NCI-H1105 treated with DMSO at 0.1 percent for 48 hours (cell line): ENCODE measurements at regions not wholly inside any gene's neighbourhood (a gene's known extent, or its start where the extent isn't known, plus 50 kb on each side); places are given as distances from the start of the nearest gene placed in this dataset.

Experiments used
- DNase-seq: peaks from one replicate; lab custom pipeline; 2025; lab: John Stamatoyannopoulos, UW

DNA sequence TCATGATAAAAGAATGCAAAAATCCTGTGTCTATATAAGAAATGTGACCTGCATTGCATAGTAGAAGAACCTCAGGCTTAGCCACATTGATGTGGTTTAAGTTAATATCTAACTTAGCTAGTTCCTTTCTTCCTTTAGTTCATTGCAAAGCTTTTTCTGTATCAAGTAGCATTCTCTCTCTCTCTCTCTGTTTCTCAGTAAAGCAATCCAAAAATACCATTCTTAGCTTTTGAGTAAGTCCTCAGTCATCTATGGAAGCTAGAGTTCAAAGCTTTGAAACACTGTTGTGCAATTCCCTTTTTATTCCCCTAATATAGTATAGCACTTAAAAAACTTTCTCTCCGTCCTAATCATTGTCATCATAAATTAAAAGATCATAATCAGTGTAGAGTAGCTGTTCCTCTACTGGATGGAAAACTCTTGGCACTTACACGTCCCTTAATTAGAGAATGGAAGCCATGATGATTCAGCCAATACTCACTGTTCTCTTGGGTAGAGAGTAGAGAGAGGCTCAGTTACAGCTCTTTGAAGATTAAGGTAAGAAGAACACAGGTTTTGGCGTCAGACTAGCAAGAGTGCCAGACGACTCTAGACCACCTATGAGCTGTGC, 350.3 kb upstream of the LYPLAL1 start:
- no peak for DNase-seq

DNA sequence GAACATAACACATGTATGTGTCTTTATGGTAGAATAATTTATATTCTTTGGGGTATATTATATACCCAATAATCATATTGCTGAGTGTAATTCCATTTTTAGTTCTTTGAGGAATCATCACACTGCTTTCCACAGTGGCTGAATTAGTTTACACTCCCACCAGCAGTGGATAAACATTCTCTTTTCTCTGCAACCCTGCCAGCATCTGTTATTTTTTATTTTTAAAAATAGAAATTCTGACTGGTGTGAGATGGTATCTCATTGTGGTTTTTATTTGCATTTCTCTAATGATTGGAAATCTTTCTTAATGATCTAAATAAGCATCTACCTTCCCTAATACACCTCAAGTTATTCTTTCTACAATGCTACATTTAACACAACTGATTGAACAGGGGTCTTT, 346.2 kb upstream of the LYPLAL1 start:
- DNase-seq, result no peak

DNA sequence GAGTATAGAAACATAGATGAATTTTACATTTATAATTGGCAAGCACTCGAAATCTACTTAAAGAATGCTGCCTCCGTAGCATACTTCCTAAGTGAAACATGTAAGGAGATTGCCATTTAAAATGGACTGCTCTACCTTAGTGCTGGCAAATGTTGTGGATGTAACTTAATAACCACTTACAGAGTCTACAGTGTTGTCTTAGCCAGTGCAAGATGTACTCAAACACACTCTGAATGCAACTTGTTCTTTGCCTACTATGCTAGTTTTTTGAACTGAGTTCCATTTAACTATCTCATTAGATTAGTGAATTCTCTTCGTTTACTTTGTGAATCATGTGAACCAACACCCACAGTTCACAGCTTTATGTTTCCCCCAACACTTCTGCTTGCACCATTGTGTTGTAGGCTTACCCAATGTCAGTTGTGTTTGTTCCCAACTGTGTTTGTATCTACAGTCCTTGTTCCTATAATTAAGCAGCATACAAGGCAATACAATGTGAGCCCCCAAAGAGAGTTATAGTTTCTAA, 345.5 kb upstream of the LYPLAL1 start:
- no peak for DNase-seq

DNA sequence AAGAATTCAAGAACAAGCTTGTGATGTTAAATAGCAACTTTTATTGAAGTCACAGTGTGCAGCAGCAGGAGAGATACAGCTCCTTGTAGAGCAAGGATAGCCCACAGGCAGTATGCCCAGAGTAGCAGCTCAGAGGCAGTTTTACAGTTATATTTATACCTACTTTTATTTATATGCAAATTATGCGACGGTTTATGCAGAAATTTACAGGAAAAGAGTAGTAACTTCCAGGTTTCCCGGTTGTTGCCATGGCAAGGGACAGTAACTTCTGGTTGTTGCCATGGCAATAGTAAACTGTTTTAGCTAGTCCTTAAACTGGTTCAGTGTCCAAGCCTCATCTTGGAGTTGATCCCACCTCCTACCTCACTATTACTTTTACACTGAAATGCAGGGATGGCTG, 344.6 kb upstream of the LYPLAL1 start:
- DNase-seq, result no peak

DNA sequence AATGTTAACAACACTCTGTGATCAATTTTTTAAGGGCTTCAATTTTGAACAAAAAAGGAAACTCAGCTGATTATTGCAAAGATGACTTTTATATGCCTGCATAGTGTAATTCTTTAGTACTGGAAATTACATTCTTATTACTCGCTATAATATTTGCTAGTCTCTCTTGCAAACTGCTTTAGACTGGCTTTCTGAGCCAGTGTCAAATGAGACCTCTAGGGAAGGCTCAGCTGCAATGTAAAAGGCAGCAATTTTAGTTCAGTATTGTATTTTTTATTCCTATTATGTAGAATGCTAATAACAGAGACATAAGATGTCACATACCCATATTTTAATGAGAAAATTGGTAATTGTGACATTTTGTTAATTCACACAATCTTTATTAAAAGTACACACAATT, 338.1 kb upstream of the LYPLAL1 start:
- no peak for DNase-seq

DNA sequence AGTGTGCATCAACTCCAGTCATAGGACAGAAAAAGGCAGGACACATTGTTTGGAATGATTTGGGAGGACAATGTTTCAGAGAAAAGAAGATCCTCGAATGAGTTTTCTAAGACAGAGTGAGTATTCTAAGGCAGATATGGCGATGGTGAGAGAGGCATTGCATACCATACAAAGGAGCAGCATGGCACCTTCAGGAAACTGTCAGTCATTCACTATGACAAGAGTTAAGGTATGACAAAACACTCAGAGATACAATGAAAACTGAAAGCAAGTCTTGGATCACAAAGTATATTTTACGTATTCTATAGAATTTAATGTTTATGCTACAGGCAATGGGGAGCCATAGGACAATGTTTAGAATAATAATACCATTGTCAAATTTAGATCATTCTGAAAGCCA, 337.4 kb upstream of the LYPLAL1 start:
- no peak for DNase-seq

DNA sequence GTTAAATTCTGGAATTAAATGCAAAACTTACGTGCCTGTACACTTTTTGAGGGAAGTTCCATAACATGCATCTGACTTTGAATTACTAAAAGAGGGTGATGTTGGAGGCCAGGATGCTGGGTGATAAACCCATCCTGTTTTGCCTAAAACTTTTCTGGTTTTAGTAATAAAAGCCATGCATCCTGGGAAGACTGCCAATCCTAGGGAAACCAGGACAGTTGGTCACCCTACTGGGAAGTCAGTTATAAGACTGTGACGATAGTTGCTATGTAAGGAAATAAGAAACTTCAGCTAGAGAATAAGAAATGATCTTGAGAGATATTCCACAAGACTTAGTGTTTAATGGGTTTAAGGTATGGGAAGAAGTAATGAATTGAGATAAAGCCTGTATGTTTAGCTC, 336.6 kb upstream of the LYPLAL1 start:
- DNase-seq, result no peak

DNA sequence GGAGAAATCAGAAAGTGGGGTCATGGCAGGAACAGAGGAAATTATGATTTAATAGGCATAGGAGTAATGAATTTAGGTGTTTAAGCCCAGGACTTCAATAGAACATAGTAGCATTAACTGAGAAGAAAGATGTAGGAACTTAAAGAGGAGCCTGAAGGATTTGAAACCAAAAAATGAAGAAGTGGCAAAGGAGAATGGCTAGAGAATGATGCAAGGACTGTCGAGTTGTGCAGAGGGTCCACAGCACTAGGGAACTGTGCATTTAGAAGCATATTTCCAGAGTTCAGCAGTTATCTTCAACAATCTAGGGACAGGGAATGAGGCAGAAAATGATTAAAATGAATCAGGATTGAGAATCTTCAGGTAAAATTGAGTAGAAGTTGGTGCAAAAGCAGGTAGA, 328.1 kb upstream of the LYPLAL1 start:
- DNase-seq, result no peak

DNA sequence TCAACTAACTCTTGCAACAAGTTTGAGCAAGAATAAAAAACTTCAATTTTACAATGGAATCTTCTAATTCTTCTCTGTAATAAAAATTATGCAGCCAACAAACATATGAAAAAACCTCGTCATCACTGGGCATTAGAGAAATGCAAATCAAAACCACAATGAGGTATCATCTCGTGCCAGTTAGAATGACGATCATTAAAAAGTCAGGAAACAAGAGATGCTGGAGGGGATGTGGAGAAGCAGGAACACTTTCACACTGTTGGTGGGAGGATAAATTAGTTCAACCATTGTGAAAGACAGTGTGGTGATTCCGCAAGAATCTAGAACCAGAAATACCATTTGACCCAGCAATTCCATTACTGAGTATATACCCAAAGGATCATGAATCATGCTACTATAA, 327.5 kb upstream of the LYPLAL1 start:
- DNase-seq, result no peak

DNA sequence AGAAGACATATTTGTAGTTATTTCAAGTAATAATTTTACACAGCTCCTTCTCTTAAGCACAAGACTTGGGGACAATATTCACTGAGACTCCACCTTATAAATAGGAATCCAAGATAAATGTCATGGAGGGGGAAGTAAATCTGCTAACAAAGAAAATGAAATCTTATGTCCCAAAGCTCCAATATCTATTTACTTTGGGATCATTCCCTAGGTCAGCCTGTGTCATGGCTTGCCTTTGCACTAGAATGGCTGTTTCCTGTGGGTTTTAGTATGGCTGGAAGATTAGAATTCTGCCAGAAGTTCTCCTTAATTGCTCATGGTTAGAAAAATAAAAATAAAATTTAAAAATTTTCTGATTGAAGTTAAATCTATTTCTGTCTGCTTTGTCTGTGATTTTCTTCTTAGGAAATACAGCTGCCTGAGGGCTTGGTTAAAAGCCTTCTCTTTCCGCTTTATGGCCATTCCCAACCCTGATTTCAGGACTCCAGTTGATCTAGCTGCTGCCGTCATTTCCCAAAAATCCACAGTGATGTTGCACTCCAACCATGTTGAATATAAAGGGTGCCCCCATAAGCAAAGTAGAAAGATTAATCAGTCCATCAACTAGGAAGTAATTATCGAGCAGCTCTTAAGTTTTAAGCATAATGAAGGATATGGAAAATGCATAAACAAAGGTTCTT, 326.4 kb upstream of the LYPLAL1 start:
- DNase-seq, result no peak

DNA sequence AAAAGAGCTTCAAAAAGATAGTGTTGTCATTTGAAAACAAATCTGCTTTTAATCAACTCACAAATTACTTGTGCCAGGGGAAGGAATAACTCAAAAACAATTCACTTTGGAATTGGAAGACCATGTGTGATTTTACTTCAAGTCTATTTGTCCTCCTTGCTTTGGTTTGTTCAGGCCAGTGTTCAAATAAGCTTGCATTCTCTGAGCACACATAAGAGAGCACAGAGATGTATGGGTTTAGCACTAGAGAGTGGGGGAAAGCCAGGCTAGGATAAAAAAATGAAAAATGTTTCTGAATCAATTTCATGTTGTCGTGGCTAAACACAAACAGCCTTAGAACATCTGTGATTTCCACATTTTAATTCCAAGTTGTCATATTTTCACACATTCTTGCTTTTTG, 325.7 kb upstream of the LYPLAL1 start:
- DNase-seq, result no peak

DNA sequence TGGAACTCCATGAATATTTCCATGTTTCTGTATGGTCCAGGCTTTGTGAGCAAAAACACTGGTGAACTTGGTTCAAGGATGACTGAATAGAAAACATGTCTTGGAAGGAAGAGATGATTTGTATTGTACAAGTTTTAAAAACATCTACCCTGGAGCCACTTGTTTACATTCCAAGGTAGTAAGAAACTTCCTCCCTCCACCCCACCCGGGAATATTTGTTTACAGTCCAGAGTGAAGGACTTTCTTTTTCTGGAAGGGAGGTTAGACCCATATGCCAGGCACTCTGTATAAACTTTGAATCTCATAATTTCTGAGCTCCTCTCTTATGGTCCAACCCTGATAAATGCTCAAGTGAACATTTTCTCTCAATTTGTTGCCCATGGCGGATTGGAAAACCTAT, 323.3 kb upstream of the LYPLAL1 start:
- DNase-seq, result no peak

DNA sequence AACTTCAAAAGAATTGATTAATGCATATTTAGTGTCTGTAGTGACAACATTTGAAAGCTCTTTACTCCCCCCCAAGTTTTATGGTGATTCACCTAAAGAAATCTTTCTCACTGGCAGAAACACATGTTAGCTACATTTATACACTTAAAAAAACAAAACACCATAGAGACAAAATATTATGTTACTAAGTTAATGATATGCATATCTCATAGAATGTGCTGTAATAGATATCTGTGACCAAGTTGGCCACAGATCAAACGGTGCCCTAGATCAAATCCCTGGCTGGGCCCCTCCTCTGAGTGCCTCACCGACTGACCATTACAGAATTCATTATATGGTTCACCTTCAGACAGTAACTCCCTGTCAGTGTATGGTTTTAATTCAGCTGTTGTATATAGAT, 322.1 kb upstream of the LYPLAL1 start:
- DNase-seq, result no peak

DNA sequence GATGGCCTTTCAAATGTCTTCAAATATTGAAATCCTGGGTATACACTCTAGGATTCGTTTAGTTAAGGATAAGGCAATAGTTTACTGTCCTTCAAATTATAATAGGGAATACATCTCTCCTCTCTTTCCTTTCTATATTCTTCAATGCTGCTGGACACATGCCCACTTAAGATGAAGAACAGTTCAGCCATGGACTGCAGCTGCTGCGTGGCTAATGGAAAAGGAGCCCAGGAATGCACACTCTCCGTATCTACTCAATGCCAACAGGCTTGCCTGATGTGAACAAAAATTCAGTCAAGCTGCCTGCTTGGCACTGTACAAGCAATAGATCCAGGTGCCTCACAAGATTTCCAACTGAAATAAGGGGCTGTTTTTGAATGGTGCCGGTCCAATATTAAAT, 321.2 kb upstream of the LYPLAL1 start:
- DNase-seq, result no peak

DNA sequence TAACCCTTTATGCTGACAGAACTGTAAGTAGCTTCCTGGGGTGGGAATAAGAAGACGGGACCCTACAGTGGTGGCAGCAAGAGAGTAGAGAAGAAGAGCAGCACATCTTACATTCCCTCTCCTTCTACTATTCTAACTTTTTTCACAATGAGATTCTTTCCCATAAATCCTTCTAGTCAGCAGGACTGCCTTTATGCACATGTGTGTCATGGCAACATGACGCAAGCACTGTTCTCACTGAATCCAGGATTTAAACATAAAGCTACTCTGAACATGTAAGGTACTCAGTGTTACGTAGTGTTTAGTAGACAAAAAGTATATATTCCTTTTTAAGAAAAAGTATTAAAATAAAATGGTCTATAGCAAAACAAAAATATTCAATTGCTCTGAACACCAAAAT, 309.7 kb upstream of the LYPLAL1 start:
- DNase-seq, result no peak

DNA sequence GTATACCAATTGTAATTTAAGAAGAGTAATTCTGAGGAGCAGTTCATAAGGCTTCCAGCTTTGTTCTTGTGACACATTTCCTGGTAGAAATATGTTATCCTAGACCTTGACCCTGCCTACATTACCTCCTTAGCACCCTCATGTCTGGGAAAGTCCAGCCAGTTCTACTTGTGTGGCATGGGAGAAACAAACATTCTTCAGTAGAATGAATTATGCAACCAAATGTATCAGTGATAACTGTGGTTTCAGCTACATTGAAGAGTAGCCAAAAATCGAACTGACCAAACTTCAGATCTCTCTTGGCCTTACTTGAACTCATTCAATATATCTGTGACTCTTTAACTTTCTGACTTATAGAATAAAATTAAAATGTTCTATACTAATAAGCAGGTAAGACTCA, 308.1 kb upstream of the LYPLAL1 start:
- no peak for DNase-seq

DNA sequence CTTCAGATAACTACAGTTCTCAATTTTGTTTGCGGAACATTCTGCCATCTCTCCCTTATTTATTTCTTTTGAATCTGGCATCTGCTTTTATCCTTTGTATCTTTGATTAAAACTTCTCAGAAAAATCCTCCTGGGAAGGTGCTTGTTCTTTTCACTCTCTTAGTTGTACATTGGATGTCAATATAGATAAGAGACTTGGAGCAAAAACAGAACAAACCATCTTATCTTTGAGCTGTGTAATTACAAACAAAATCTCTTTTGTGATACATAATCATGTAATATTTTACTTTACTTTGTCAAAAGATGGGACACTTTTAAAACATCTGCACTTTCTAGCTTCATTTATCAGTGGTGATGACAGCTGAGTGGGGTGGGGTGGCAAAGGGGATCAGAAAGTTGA, 307.2 kb upstream of the LYPLAL1 start:
- DNase-seq, result no peak

DNA sequence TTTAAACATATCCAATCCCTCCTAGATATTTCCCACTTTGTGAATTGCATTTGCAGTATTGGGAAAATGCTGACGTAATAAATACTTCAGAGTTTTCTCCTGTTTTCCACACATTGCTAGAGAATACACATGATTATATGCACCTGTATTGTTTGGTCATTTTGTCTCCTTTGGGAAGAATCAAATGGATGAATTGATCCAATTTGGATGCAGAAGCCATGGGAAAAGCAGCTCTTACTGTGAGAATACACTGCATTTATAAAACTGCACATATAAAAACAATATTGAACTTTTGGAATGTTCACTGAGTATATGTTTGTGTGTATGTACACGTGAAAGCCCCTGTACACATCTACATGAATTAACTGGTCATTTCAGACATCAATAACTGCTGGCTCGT, 306.6 kb upstream of the LYPLAL1 start:
- DNase-seq, result no peak

DNA sequence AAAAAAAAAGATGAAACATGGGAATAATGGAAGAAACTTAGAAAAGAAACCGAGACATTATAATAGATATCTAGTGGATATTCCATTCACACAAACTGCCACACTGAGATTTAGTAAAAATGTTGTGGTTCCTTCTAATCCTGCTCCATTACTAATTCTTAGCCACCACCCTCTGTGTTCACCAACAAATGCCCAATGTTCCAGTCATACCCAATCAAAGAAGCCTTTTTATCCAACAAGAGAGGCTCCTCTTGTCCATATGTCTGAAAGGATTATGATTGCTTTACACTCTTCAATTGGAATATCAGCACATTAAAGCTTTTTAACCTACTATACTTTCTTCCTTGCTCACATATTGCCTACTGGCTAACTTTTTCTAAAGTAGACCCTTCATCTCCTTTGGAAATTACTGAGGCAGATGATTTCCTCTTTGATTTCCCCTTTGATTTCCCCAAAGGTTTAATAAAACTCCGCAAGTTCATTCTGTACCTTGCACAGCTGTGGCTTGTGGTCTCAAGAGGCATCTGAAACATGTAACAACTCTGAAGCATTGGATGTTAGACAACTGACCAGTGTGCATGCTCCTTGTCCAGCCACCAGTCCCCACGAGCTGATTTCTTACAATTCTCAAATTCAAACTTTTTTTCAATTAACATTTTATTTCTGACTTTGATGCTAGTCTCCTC, 305.6 kb upstream of the LYPLAL1 start:
- DNase-seq, result no peak

DNA sequence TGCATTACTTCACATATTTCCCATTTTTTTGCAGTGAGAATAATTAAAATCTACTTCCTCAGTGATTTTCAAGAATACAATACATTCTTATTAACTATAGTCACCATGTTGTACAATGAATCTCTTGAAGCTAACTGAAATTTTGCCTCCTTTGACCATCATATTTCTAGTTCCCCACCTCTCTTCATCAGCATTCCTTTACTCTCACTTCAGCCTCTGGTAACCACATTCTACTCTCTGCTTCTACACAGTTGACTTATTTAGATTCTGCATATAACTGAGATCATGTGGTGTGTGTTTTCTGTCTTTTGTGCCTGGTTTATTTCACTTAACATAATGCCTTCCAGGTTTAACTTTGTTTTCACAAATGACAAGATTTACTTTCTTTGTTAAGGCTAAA, 304.4 kb upstream of the LYPLAL1 start:
- no peak for DNase-seq

DNA sequence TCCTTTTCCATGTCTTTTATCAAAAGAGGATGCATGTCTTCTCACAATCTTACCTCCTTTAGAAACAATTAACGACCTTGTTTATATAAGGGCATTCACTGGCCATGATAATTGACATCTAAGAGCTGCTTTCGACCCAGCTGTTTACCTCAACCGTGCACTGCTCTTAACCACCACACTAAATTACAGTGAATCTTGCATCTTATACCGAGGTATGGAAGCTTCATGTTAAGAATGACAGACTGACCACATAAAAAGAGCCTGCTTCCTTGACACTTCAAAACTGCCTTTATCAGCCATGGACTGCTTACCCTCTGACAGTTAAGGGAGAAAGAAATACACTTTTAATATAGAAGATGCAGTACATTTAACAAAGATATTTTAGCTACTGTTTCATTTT, 301.7 kb upstream of the LYPLAL1 start:
- no peak for DNase-seq

DNA sequence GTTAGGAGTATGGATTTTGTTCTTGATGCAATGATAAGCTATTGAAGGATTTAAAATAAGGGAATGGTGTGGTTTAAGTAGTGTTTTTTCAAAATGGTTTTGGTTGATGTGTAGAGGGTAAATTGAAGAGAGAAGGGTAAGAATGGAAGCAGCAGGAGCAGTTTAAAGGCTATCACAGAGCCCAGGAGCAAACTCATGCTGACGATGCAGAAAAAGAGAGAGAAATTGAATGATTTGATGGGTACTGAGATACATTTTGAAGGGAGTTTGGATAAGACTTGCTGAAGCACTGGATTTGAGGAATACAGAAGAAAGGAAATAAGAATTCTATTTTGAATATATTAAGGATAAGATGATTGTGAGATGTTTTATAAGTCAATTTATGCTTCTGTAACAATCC, 300.8 kb upstream of the LYPLAL1 start:
- DNase-seq, result no peak

DNA sequence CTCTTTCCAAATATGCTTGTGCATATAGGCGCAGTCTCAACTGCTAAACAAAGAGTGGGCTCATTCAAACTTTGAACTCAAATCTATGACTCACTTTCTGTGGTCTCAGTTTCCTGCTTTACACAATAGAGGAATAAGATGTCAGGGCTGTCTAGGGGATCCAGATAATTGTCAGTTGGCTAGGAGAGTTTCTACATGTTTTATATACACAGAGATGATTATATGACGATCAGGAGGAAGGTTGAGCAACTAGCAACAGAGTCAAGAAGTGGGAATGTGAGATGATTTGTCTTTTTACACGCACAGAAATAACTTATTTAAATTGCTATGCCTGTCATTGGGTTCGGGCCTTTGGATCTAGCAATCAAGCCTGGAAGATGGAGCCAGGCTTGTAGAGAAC, 299.4 kb upstream of the LYPLAL1 start:
- DNase-seq, result no peak
